Stomach (tissue), 8 donors: ENCODE measurements at regions not wholly inside any gene's neighbourhood (a gene's known extent, or its start where the extent isn't known, plus 50 kb on each side); places are given as distances from the start of the nearest gene placed in this dataset.

ENCODE experiments used
- DNase-seq, 2 donors: peaks; one replicate each; pipeline versions ENCODE4 v3.0.0 to v3.0.0-alpha.2; 2013 to 2019
- H3K27ac ChIP-seq, 5 donors: fragments of 200-600 bp in 4 of 5; sonication (generic) in 4 of 5; one replicate each; pipeline ENCODE4 v1.5.1; 2013 to 2019; ENCODE audit warnings: mild to moderate bottlenecking in 1 of 5, moderate library complexity in 1 of 5
- H3K27me3 ChIP-seq, 3 donors: fragments of 200-600 bp; sonication (generic); one replicate each; pipeline ENCODE4 v1.5.1; 2017 to 2019; ENCODE audit warnings: mixed run types in 1 of 3
- H3K36me3 ChIP-seq, 4 donors: fragments of 200-600 bp; sonication (generic); 1 replicate in 3 of 4; 2 replicates in 1 of 4; pipeline ENCODE4 v1.5.1; 2016 to 2019
- H3K4me1 ChIP-seq, 4 donors: fragments of 200-600 bp; sonication (generic); one replicate each; pipeline ENCODE4 v1.5.1; 2016 to 2019
- H3K4me3 ChIP-seq, 4 donors: fragments of 200-600 bp; sonication (generic) in 3 of 4; one replicate each; pipeline ENCODE4 v1.5.1; 2016 to 2019; ENCODE audit warnings: mild to moderate bottlenecking in 1 of 4
- H3K9me3 ChIP-seq, 4 donors: fragments of 200-600 bp; sonication (generic); one replicate each; pipeline ENCODE4 v1.5.1; 2016 to 2019
- CTCF ChIP-seq, 7 experiments: fragments of 450-650 bp in 4 of 7; fragments of 200-600 bp in 3 of 7; sonication (generic) in 3 of 7; IDR thresholded peaks; one replicate each; pipeline ENCODE4 v1.5.1; 2016 to 2019; ENCODE audit warnings: antibody characterized with exemption in 7 of 7, control low read depth in 2 of 7, mild to moderate bottlenecking in 1 of 7
- EP300 ChIP-seq: sonication (generic); formaldehyde crosslinking; IDR thresholded peaks from one replicate; pipeline ENCODE4 v1.6.1; 2017; ENCODE audit warnings: antibody characterized with exemption
- POLR2A ChIP-seq, 4 donors: fragments of 450-650 bp; IDR thresholded peaks; one replicate each; pipeline ENCODE4 v1.6.1; 2016; ENCODE audit warnings: antibody characterized with exemption in 4 of 4, control low read depth in 2 of 4, mild to moderate bottlenecking in 1 of 4, moderate library complexity in 1 of 4
- POLR2AphosphoS5 ChIP-seq, 3 donors: sonication (generic); formaldehyde crosslinking; IDR thresholded peaks; one replicate each; pipeline ENCODE4 v1.6.1; 2016; ENCODE audit warnings: antibody characterized with exemption in 3 of 3
- WGBS, 5 donors: extraction: QIAGEN DNeasy Blood & Tissue Kit in 3 of 5; methylation state at CpG; one replicate each; pipeline versions ENCODE4 v1.1.5 to v1.1.7; 2013 to 2018; 5-methylcytosine and 5-hydroxymethylcytosine counted together
- intact Hi-C: fragments of 100-400 bp; cut with DNase I; formaldehyde crosslinking; loops from one replicate; pipeline ENCODE4 v1.15.1; 2023; ENCODE audit warnings: low total_unique reads
- donor health status: healthy with polysubstance abuse.
- donor health status: Bipolar disorder and iron deficiency.
- donor health status: healthy.

- DNase-seq = peak in 1 of 2 donors; percentile 7
- H3K9me3 ChIP-seq = peaks cover 0 to 9% (median 0%) of the 10 kb centered on the region in 4 donors
- H3K4me1 ChIP-seq = no peaks in the 10 kb centered on the region
- 62 to 69% (median 66%) methylated on average over 4 of the region's 4 CpGs for WGBS, 5 donors
- no peak overlapping the region for H3K4me3 ChIP-seq
- TF ChIP-seq POLR2A (IDR thresholded peaks at IDR 0.05) (no peak), POLR2AphosphoS5 (IDR thresholded peaks at IDR 0.05) (no peak), CTCF (IDR thresholded peaks at IDR 0.05) (no peak), EP300 (no peak)
- no peaks in the 10 kb centered on the region for H3K27me3 ChIP-seq
- intact Hi-C loops = no loop called here
- no peaks in the 10 kb centered on the region for H3K36me3 ChIP-seq
- no peak overlapping the region for H3K27ac ChIP-seq
Measured at GRCh38 chr21:22201126-22201525, 1202.9 kb downstream of the NCAM2 start.

DNA sequence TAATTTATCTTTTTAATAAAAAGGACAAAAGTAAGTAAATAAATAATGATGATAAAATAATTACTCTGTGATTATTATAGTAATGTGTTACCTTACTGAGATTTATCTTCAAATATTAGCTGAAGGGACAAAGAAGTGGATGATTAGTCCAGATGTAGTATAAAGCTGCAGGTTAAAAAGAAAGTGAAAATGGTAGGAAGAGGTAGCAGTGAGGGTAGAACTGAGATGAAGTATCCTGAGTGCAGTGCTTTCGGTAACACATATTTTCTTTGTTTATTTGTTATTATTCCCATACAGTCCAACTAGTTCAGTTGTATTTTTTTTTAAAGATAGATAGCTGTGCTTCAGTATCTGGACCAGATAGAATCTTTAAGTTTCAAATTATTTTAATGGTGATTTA is 1203.5 kb downstream of the NCAM2 start:
- Histone ChIP-seq H3K4me1 (no peaks in the 10 kb centered on the region), H3K27me3 (no peaks in the 10 kb centered on the region), H3K27ac (no peak overlapping the region), H3K4me3 (no peak overlapping the region), H3K9me3 (peaks cover 0 to 9% (median 0%) of the 10 kb centered on the region in 4 donors), H3K36me3 (no peaks in the 10 kb centered on the region)
- DNase-seq = no peak
- 79 to 87% (median 83%) methylated on average over 1 of the region's 1 CpG for WGBS, 5 donors
- intact Hi-C loops = no loop called here
- TF ChIP-seq CTCF (IDR thresholded peaks at IDR 0.05) (no peak), EP300 (no peak), POLR2A (IDR thresholded peaks at IDR 0.05) (no peak), POLR2AphosphoS5 (IDR thresholded peaks at IDR 0.05) (no peak)

DNA sequence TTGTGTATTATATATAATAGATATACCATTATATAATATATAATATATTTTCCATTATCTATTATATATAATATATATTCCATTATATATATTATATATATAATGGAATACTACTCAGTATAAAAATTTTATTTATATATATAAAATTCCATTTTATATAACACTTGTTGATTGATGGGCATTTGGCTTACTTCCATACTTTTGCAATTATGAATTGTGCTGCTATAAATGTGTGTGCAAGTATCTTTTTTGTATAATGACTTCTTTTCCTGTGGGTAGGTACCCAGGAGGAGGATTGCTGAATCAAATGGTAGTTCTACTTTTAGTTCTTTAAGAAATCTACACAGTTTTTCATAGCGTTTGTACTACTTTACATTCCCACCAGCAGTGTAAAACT is 1211.1 kb downstream of the NCAM2 start:
- TF ChIP-seq POLR2A (IDR thresholded peaks at IDR 0.05) (no peak), CTCF (IDR thresholded peaks at IDR 0.05) (no peak), POLR2AphosphoS5 (IDR thresholded peaks at IDR 0.05) (no peak), EP300 (no peak)
- H3K4me3 ChIP-seq = no peak overlapping the region
- 92 to 100% (median 98%) methylated on average over 1 of the region's 1 CpG for WGBS, 5 donors
- no peak overlapping the region for H3K27ac ChIP-seq
- DNase-seq = no peak
- no peaks in the 10 kb centered on the region for H3K36me3 ChIP-seq
- H3K9me3 ChIP-seq = peaks cover 0 to 18% (median 3%) of the 10 kb centered on the region in 4 donors
- H3K27me3 ChIP-seq = no peaks in the 10 kb centered on the region
- H3K4me1 ChIP-seq = no peaks in the 10 kb centered on the region
- intact Hi-C loops = no loop called here

DNA sequence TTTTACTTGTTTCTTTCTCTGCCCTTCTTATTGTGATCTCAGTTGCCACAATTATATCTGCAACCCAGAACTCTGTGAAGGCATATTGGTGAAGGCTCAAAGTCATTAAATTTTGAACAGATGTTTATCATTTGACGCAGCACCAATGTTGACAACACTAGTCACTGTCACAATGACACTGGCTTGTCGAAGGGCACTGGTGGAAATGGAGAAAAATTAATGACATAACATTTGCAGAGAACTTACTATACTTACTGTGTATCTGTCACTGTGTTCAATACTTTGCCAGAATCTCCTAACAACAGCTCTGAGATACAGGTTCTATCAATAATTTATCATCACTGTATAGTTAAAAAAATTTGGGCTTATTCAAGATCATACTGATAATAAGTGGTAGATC is 1213.7 kb downstream of the NCAM2 start:
- intact Hi-C loops = no loop called here
- Histone ChIP-seq H3K36me3 (no peaks in the 10 kb centered on the region), H3K27me3 (no peaks in the 10 kb centered on the region), H3K4me1 (no peaks in the 10 kb centered on the region), H3K9me3 (peaks cover 0 to 18% (median 3%) of the 10 kb centered on the region in 4 donors), H3K4me3 (no peak overlapping the region), H3K27ac (no peak overlapping the region)
- no peak for TF ChIP-seq POLR2A (IDR thresholded peaks at IDR 0.05)
- TF ChIP-seq CTCF (IDR thresholded peaks at IDR 0.05) = no peak
- TF ChIP-seq EP300 = no peak
- TF ChIP-seq POLR2AphosphoS5 (IDR thresholded peaks at IDR 0.05) = no peak
- DNase-seq = no peak
- 77 to 86% (median 83%) methylated on average over 2 of the region's 2 CpGs for WGBS, 5 donors
